SK-N-SH (cell line): ENCODE measurements at regions not wholly inside any gene's neighbourhood (a gene's known extent, or its start where the extent isn't known, plus 50 kb on each side); places are given as distances from the start of the nearest gene placed in this dataset.

Experiments
- CTCF ChIA-PET: fragments of 300-600, 350-600 bp; formaldehyde crosslinking; extraction: SDS; loops from one replicate; lab custom pipeline; 2021; lab: Yijun Ruan, JAX
- POLR2A ChIA-PET: fragments of 350-600 bp; sonication (Branson Sonifier 250); formaldehyde crosslinking; extraction: SDS; loops from one replicate; lab custom pipeline; 2020; ENCODE audit warnings: antibody characterized with exemption, inconsistent platforms; lab: Yijun Ruan, JAX
- DNase-seq: peaks from one replicate; pipeline ENCODE4 v3.0.0; 2012
- H2AFZ ChIP-seq: fragments of 200-600 bp; sonication (generic); 2 replicates; pipeline ENCODE4 v1.8.1; 2016; ENCODE audit warnings: antibody characterized with exemption, mild to moderate bottlenecking, low read depth
- H3F3A ChIP-seq: fragments of 200-600 bp; sonication (generic); replicated peaks from 2 replicates; pipeline ENCODE3; 2016; ENCODE audit warnings: antibody characterized with exemption, mild to moderate bottlenecking; ENCODE audit not compliant: insufficient read depth
- H3K27ac ChIP-seq, 2 experiments: fragments of 200-500 bp in 1 of 2; fragments of 200-600 bp in 1 of 2; sonication (Bioruptor generic) in 1 of 2; sonication (generic), shearing (Covaris generic) in 1 of 2; 2 replicates each; pipeline versions ENCODE4 v1.5.1 to v1.6.1; 2014 to 2016; ENCODE audit warnings: low read depth in 2 of 2, inconsistent platforms in 1 of 2, low read length in 1 of 2, mild to moderate bottlenecking in 1 of 2, mixed read lengths in 1 of 2
- H3K27me3 ChIP-seq: fragments of 200-600 bp; sonication (generic), shearing (Covaris generic); 2 replicates; pipeline ENCODE4 v1.6.1; 2016; ENCODE audit warnings: mixed run types; ENCODE audit not compliant: insufficient read depth
- H3K36me3 ChIP-seq, 2 experiments: fragments of 200-500 bp in 1 of 2; fragments of 200-600 bp in 1 of 2; sonication (Bioruptor generic) in 1 of 2; sonication (generic) in 1 of 2; replicated peaks in 1 of 2; 2 replicates each; pipeline versions ENCODE3 to v1.5.1; 2014 to 2016; ENCODE audit warnings: low read length in 1 of 2, mild to moderate bottlenecking in 1 of 2; ENCODE audit not compliant: insufficient read depth in 2 of 2, control insufficient read depth in 1 of 2
- H3K4me1 ChIP-seq, 2 experiments: fragments of 200-500 bp in 1 of 2; fragments of 200-600 bp in 1 of 2; sonication (Bioruptor generic) in 1 of 2; sonication (generic), shearing (Covaris generic) in 1 of 2; 2 replicates each; pipeline versions ENCODE4 v1.5.1 to v1.6.1; 2014 to 2016; ENCODE audit warnings: low read depth in 1 of 2, low read length in 1 of 2, mixed run types in 1 of 2; ENCODE audit not compliant: insufficient read depth in 2 of 2, control insufficient read depth in 1 of 2
- H3K4me2 ChIP-seq: fragments of 200-600 bp; sonication (generic), shearing (Covaris generic); 2 replicates; pipeline ENCODE4 v1.6.1; 2017; ENCODE audit warnings: mixed run types
- H3K4me3 ChIP-seq, 2 experiments: fragments of 200-500 bp in 1 of 2; fragments of 200-600 bp in 1 of 2; sonication (Bioruptor generic) in 1 of 2; sonication (generic), shearing (Covaris generic) in 1 of 2; 2 replicates each; pipeline versions ENCODE4 v1.5.1 to v1.8.1; 2014 to 2016; ENCODE audit warnings: low read depth in 2 of 2, inconsistent platforms in 1 of 2, low read length in 1 of 2, mild to moderate bottlenecking in 1 of 2, mixed read lengths in 1 of 2, moderate library complexity in 1 of 2
- H3K79me2 ChIP-seq: fragments of 200-600 bp; sonication (generic); 2 replicates; pipeline ENCODE4 v1.8.1; 2017; ENCODE audit warnings: mild to moderate bottlenecking; ENCODE audit not compliant: insufficient read depth
- H3K9ac ChIP-seq: fragments of 200-600 bp; sonication (generic); 2 replicates; pipeline ENCODE4 v1.6.1; 2017; ENCODE audit warnings: mixed run types
- H3K9me2 ChIP-seq: fragments of 200-600 bp; sonication (generic); 2 replicates; pipeline ENCODE4 v1.6.1; 2017; ENCODE audit warnings: mixed run types
- H3K9me3 ChIP-seq: fragments of 200-600 bp; sonication (generic); 2 replicates; pipeline ENCODE4 v1.6.1; 2017; ENCODE audit warnings: mixed run types, mild to moderate bottlenecking, moderate library complexity
- H4K20me1 ChIP-seq: fragments of 200-600 bp; sonication (generic); 2 replicates; pipeline ENCODE4 v1.6.1; 2017; ENCODE audit warnings: mild to moderate bottlenecking, mixed run types; ENCODE audit not compliant: insufficient read depth
- CTCF ChIP-seq: fragments of 200-600 bp; sonication (generic); IDR thresholded peaks from 2 replicates; pipeline ENCODE4 v1.6.1; 2017; ENCODE audit warnings: antibody characterized with exemption, mild to moderate bottlenecking, moderate library complexity
- ELF1 ChIP-seq: IDR thresholded peaks from 2 replicates; pipeline ENCODE4 v1.4.0; 2012
- FOSL2 ChIP-seq: IDR thresholded peaks from 2 replicates; pipeline ENCODE4 v1.4.0; 2012; ENCODE audit warnings: low read depth, mild to moderate bottlenecking, moderate library complexity, borderline replicate concordance
- FOXJ3 ChIP-seq: sonication (generic); formaldehyde crosslinking; IDR thresholded peaks from 2 replicates; pipeline ENCODE4 v1.5.1; 2020; ENCODE audit warnings: mild to moderate bottlenecking, missing genetic modification reagents
- GABPA ChIP-seq: IDR thresholded peaks from 2 replicates; pipeline ENCODE4 v1.4.0; 2012; ENCODE audit warnings: low read depth, mild to moderate bottlenecking
- IRF3 ChIP-seq: fragments of 150-350 bp; IDR thresholded peaks from 2 replicates; pipeline ENCODE4 v1.6.1; 2016; ENCODE audit warnings: mild to moderate bottlenecking, low read depth, low read length
- NFIC ChIP-seq: IDR thresholded peaks from 2 replicates; pipeline ENCODE4 v1.4.0; 2012; ENCODE audit warnings: borderline replicate concordance
- NRF1 ChIP-seq: IDR thresholded peaks from 2 replicates; pipeline ENCODE4 v1.6.1; 2012; ENCODE audit warnings: low read depth, mild to moderate bottlenecking, low read length
- PBX3 ChIP-seq: IDR thresholded peaks from 2 replicates; pipeline ENCODE4; 2012
- POLR2AphosphoS5 ChIP-seq: IDR thresholded peaks from 2 replicates; pipeline ENCODE4 v1.6.1; 2012; ENCODE audit warnings: low read depth, low read length
- RCOR1 ChIP-seq: fragments of 150-350 bp; IDR thresholded peaks from 2 replicates; pipeline ENCODE4 v1.6.1; 2017; ENCODE audit warnings: antibody characterized with exemption, low read length
- RFX5 ChIP-seq: IDR thresholded peaks from 2 replicates; pipeline ENCODE4 v1.6.1; 2012; ENCODE audit warnings: mild to moderate bottlenecking, improper control_type of control experiment, low read length
- SIN3A ChIP-seq: IDR thresholded peaks from 2 replicates; pipeline ENCODE4 v1.6.1; 2012; ENCODE audit warnings: low read depth, mild to moderate bottlenecking, low read length, moderate library complexity, borderline replicate concordance
- SMC3 ChIP-seq: IDR thresholded peaks from 2 replicates; pipeline ENCODE4 v1.6.1; 2012; ENCODE audit warnings: low read depth, low read length, improper control_type of control experiment
- TAF1 ChIP-seq: IDR thresholded peaks from 2 replicates; pipeline ENCODE4 v1.6.1; 2012; ENCODE audit warnings: low read depth, mild to moderate bottlenecking, low read length, moderate library complexity, borderline replicate concordance
- TCF12 ChIP-seq: IDR thresholded peaks from 2 replicates; pipeline ENCODE4 v1.4.0; 2012
- TEAD4 ChIP-seq: IDR thresholded peaks from 2 replicates; pipeline ENCODE4 v1.4.0; 2012; ENCODE audit warnings: mild to moderate bottlenecking, borderline replicate concordance; ENCODE audit not compliant: insufficient read depth
- USF2 ChIP-seq: fragments of 150-350 bp; IDR thresholded peaks from 2 replicates; pipeline ENCODE4 v1.6.1; 2017; ENCODE audit warnings: antibody characterized with exemption, low read length, low read depth, borderline replicate concordance
- YY1 ChIP-seq: IDR thresholded peaks from 2 replicates; pipeline ENCODE4 v1.4.0; 2012; ENCODE audit warnings: low read depth, mild to moderate bottlenecking
- WGBS: methylation state at CpG from one replicate; pipeline ENCODE4 v1.1.6; 2017; ENCODE audit warnings: low lambda C conversion rate; 5-methylcytosine and 5-hydroxymethylcytosine counted together

- no peak overlapping the region for H3K4me3 ChIP-seq
- no peaks in the 10 kb centered on the region for H3K27me3 ChIP-seq
- H3K79me2 ChIP-seq = no peaks in the 10 kb centered on the region
- H3K4me2 ChIP-seq = no peak overlapping the region
- no peak overlapping the region for H2AFZ ChIP-seq
- no peak overlapping the region for H3K27ac ChIP-seq
- 92% methylated on average over 11 of the region's 14 CpGs for WGBS
- peaks cover 13% of the 10 kb centered on the region for H3F3A ChIP-seq
- H4K20me1 ChIP-seq = no peaks in the 10 kb centered on the region
- no peaks in the 10 kb centered on the region; a peak in 1 of 4 replicates for H3K4me1 ChIP-seq
- CTCF ChIA-PET = interaction anchor here (0.6 kb wide), 1 partner anchor 20 kb away, joined by 3 read pairs; no protein-coding TSS in a partner anchor
- no peaks in the 10 kb centered on the region for H3K9me2 ChIP-seq
- peak; percentile 14 for DNase-seq
- H3K9me3 ChIP-seq = no peaks in the 10 kb centered on the region
- no peaks in the 10 kb centered on the region for H3K36me3 ChIP-seq
- H3K9ac ChIP-seq = no peak overlapping the region
- POLR2A ChIA-PET = no interaction called here
- TF ChIP-seq CTCF = peak; percentile 31; the same call in 1 of the 2 replicates
- no peak for TF ChIP-seq TEAD4
These were observed 330.3 kb downstream of the PDHA2 start for GRCh38 chr4:96170198-96170597.

GRCh38 chr4:96173756-96174155 lies 333.9 kb downstream of the PDHA2 start:
- Histone ChIP-seq H3K79me2 (no peaks in the 10 kb centered on the region), H3K9me3 (no peaks in the 10 kb centered on the region), H3K9ac (no peak overlapping the region), H3K4me1 (no peaks in the 10 kb centered on the region), H2AFZ (no peak overlapping the region), H4K20me1 (no peaks in the 10 kb centered on the region), H3K9me2 (no peaks in the 10 kb centered on the region), H3K27ac (no peak overlapping the region), H3F3A (peaks cover 2% of the 10 kb centered on the region), H3K36me3 (no peaks in the 10 kb centered on the region), H3K4me3 (no peak overlapping the region), H3K27me3 (no peaks in the 10 kb centered on the region), H3K4me2 (no peak overlapping the region)
- ChIA-PET CTCF (no interaction called here), POLR2A (no interaction called here)
- TF ChIP-seq NRF1 (no peak), YY1 (no peak), PBX3 (no peak), SMC3 (no peak), GABPA (no peak), IRF3 (no peak), RFX5 (no peak), POLR2AphosphoS5 (no peak), FOXJ3 (no peak), TAF1 (no peak), NFIC (no peak), SIN3A (no peak), FOSL2 (no peak), RCOR1 (no peak), USF2 (no peak), ELF1 (no peak), TCF12 (no peak)
- DNase-seq = no peak
- 82% methylated on average over 3 of the region's 3 CpGs for WGBS
